GM06990 (cell line): ENCODE measurements at regions not wholly inside any gene's neighbourhood (a gene's known extent, or its start where the extent isn't known, plus 50 kb on each side); places are given as distances from the start of the nearest gene placed in this dataset.

Experiments used
- DNase-seq: peaks from one replicate; pipeline ENCODE4 v3.0.0-alpha.2; 2011; ENCODE audit not compliant: insufficient read length; ENCODE audit errors: extremely low read depth
- H3K27me3 ChIP-seq: replicated peaks from 2 replicates; pipeline ENCODE4 v1.6.0; 2011; ENCODE audit warnings: low read length; ENCODE audit not compliant: control insufficient read depth, insufficient read depth
- H3K36me3 ChIP-seq: 2 replicates; pipeline ENCODE4 v1.5.1; 2011; ENCODE audit warnings: low read length; ENCODE audit not compliant: control insufficient read depth, insufficient read depth
- H3K4me3 ChIP-seq: replicated peaks from 2 replicates; pipeline ENCODE4 v1.5.1; 2011; ENCODE audit warnings: low read depth, mild to moderate bottlenecking, control low read depth, low read length
- TF ChIP-seq, protein P1 (sequence below): IDR thresholded peaks from 2 replicates; pipeline ENCODE4 v1.5.1; 2011; ENCODE audit warnings: low read length, control low read depth, mild to moderate bottlenecking, inconsistent platforms; ENCODE audit not compliant: insufficient read depth, poor library complexity, severe bottlenecking

GRCh38 chr3:6074952-6075351, 786.0 kb upstream of the GRM7 start:
- no peak for DNase-seq
- TF ChIP-seq, protein P1, sequence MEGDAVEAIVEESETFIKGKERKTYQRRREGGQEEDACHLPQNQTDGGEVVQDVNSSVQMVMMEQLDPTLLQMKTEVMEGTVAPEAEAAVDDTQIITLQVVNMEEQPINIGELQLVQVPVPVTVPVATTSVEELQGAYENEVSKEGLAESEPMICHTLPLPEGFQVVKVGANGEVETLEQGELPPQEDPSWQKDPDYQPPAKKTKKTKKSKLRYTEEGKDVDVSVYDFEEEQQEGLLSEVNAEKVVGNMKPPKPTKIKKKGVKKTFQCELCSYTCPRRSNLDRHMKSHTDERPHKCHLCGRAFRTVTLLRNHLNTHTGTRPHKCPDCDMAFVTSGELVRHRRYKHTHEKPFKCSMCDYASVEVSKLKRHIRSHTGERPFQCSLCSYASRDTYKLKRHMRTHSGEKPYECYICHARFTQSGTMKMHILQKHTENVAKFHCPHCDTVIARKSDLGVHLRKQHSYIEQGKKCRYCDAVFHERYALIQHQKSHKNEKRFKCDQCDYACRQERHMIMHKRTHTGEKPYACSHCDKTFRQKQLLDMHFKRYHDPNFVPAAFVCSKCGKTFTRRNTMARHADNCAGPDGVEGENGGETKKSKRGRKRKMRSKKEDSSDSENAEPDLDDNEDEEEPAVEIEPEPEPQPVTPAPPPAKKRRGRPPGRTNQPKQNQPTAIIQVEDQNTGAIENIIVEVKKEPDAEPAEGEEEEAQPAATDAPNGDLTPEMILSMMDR: no peak
- Histone ChIP-seq H3K4me3 (no peak overlapping the region), H3K36me3 (no peaks in the 10 kb centered on the region), H3K27me3 (no peaks in the 10 kb centered on the region)

DNA sequence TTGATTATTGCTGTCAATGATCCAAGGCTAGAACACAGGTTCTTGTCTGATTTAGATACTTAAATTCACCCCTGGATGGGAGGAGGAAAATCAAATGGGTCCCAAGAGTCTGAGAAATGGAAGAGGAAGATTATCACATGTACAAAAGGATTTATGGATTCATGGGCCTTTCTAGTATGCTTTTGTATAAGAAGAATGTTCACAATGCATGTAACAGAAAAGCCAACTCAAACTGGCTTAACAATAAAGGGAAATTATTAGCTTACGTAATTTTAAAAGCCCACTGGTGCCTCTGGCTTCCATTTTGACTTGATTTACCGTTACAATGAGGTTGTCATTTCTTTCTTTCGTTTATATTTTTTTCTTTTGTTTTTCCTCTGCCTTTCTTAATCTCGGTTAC, 782.5 kb upstream of the GRM7 start:
- TF ChIP-seq, protein P1: no peak
- no peak for DNase-seq
- Histone ChIP-seq H3K27me3 (no peaks in the 10 kb centered on the region), H3K4me3 (no peak overlapping the region), H3K36me3 (no peaks in the 10 kb centered on the region)

DNA sequence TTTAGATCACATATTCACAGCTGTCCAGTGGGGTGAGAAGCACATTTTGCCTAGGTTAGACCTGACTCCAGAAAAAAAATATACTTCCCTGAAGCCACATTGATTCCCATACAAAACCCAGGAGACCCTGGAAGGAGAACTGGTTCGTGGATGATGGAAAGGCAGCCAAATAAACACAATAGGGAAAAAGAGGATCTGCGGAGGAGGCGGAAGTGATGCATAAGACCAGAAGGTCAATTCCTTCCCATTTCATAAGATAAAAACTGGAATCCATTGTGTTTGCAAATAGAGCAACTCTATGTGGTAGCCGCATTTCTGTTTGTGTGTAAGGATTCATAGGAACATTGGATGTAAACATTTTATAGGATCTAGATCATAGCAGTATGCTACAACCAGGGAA, 781.9 kb upstream of the GRM7 start:
- no peak for DNase-seq
- Histone ChIP-seq H3K27me3 (no peaks in the 10 kb centered on the region), H3K36me3 (no peaks in the 10 kb centered on the region), H3K4me3 (no peak overlapping the region)
- TF ChIP-seq, protein P1: no peak

DNA sequence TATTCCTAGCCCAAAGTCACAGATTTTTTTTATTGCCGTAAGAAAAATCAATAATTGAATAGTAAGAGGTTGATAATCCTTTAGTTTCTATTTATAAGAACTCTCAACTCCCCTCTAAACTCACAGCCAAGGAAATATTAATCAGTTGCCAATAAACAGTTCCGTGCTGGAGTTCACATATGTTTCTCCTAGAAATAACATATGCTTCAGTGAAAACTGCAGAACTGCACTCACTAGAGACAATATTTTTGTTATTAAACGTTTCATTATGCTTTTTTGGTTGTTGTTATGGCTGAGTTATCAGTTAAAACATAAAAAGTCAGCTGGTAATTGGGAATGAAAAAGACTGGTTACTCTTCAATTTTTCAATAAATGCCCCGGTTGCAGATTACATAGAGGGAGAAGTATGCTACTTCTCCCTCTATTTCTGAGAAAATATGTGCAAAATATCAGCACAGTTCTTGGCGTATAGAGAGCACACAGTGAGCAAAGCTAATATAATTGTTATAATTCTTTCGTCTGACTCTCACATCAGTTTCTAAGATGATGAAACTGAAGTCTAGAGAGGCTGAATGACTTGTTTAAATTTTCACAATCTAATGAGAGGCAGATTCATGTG, 781.2 kb upstream of the GRM7 start:
- H3K4me3 ChIP-seq: no peak overlapping the region
- no peaks in the 10 kb centered on the region for H3K36me3 ChIP-seq
- H3K27me3 ChIP-seq: no peaks in the 10 kb centered on the region
- no peak for DNase-seq
- TF ChIP-seq, protein P1: no peak

DNA sequence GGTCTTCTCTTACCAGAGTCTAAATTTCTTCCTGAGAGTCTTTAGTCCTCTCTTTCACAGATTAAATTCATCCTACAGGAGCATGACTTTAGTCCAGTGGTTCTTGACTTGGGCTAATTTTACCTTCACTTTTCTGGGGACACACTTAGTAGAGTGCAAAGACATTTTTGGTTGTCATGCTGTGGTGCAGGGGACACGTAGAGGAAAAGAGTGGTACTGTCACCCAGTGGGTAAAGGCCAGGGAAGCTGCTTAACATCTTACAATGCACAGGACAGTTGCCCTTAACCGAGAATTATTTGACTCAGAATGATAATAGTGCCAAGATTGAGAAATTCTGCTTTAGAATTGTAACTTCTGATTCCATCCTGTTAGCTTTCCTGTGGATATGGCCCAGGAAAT, 772.5 kb upstream of the GRM7 start:
- no peak for DNase-seq
- H3K36me3 ChIP-seq: no peaks in the 10 kb centered on the region
- no peak overlapping the region for H3K4me3 ChIP-seq
- no peaks in the 10 kb centered on the region for H3K27me3 ChIP-seq
- TF ChIP-seq, protein P1: peak; percentile 28

DNA sequence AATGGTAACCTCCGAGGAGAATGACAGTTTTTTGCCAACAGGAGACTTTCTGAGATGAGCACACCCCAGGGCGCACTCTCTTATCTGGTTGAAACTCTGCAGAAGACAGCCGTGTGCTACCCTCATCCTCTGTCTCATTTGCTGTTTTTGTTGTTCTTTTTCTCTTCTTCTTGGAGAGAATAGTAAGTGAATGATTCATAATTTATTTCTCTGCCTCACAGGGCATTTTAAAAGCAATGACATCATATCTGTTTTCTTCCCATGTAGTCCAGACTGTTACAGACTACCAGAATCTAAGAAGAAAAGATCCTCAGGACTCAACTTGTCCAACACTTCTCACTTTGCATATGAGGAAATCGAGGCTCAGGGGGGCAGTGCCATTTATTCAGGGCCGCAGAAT, 771.1 kb upstream of the GRM7 start:
- Histone ChIP-seq H3K36me3 (no peaks in the 10 kb centered on the region), H3K4me3 (no peak overlapping the region), H3K27me3 (no peaks in the 10 kb centered on the region)
- no peak for DNase-seq
- TF ChIP-seq, protein P1: no peak
